Stromal cell of bone marrow (primary cell): ENCODE measurements at regions not wholly inside any gene's neighbourhood (a gene's known extent, or its start where the extent isn't known, plus 50 kb on each side); places are given as distances from the start of the nearest gene placed in this dataset.
"Not testable (repeated sequence)": the region's sequence is repeated elsewhere in the genome, so short reads cannot be mapped to it uniquely, and the experiment has no call there.

Experiments used
- DNase-seq: peaks from one replicate; pipeline ENCODE4 v3.0.0-alpha.2; 2012; ENCODE audit warnings: low read depth

DNA sequence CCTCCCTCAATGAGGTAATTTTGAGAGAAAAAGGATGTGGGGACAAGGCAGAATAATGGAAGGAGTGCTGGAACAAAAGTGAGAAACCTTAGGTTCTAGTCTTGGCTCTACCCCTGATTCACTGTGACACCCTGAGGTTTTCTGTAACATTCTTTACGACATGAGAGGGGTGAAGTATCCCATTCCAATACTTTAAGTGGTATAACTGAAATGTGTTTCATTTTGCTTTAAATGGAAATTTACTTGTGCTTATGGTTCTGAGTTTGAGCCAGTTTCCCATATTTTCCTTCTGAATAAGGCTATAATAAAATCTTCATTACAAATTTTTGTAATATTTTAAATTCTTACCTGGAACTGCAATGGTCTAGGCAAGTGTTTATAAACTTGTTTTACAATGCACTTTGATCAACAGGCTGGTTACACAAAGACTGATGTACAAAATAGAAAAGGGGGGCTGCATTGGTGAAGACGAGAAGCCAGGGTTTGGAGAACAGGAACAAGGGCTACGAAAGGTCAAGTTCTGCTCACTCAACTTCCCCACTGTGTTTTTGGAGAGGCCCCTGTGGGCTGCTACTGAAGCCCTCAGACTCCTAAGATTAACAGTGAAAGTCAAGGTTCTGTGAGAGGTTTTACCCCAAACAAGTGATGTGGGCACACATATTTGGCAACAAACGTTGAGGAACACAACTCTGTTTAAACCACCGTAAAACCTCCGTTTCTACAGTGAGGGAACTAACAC lies 171.9 kb upstream of the ELL2 start:
- no peak for DNase-seq

DNA sequence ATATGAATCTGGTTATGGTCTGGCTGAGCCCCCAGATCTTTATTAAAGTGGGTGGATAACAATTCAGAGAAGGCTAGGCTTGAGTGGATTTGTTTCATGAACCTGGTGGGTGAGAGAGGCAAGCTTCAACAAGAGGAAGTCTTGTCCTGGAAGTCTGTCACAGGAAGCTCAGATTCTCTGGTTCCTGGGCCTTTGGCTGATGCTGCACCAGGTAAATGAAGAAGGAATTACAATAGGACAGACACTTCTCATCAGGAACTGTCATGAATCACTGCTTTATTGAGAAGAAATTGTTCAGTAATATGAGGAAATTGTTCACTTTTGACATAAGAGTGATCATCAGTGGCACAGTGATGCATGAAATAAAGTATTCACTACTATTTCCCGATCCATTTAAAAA lies 167.6 kb upstream of the ELL2 start:
- DNase-seq = no peak

DNA sequence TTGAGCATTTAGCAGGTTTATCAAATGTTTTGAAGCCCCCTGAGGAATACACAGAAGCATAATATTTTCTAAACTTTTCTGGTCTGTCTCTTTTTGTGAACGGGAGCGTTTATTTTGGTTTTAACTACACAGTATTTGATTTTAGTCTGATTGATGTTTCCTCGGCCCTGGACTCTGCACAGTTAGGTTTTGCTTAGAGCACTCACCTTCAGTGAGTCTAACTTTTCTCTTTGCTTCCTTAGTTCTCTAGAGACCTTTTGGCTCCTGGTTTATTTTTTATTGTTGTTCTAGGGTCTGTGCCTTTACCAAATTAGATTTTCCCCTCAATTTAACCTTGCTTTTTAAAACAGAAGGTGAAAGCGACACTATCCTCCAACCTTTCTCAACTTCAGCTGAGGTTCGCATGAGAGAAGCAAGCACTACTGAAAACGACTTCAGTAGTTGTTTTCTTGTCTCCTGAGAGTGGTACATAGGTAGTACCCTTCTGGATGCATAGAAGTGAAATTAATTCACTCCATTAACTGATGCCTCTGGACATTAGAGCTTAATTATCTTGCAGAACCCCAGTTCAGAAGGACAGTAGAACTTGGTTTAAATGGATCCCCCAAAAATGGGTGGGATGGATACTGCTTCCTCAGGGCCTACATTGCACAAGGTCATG lies 166.7 kb upstream of the ELL2 start:
- no peak for DNase-seq

DNA sequence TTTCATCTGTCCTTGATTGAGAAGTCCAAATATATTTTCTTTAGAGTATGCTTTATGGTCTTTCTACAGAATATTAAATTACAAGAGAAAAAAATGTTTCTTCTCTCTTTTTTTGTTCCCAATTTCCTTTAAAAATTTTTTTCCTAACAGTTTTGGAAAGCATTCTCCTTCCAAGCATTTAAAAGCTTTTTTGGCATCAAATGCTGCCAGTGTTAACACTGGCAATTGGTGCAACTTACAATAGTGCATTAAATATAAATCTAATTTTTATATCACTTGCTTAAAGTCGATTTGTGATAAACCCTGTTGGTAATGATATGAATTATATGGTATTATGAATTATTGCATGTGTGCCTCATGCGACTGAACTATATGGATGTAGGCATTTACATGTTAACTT lies 165.9 kb upstream of the ELL2 start:
- DNase-seq = no peak

DNA sequence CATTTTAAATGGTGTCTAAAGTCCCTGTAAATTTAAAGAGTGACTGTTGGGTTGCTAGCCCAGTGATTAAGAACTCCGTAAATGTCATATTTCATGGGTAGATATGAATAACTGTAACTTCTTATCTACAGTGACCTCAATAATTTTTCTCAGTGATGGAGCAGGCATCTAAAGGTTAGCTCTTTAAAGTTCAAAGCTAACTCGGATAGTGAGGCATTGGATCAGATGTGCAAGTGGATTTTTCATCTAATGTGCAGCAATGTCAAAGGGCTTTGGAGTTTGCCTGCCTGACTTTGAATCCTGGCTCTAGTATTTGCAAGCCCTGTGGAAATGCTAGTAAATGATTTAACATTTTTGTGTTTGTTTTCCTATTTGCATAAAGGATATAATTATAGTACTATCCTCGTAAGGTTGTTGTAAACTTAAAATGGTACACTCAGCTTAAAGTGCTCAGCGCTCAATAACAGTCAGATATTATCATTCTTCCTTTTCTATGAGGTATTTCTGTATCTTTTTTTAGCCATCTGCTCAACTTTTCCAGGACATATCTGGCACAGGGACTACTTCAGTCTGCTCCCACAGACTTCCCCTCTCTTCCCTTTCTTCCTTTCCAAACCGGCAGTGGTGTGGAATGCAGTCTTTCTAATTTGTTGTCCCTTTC lies 163.7 kb upstream of the ELL2 start:
- no peak for DNase-seq

DNA sequence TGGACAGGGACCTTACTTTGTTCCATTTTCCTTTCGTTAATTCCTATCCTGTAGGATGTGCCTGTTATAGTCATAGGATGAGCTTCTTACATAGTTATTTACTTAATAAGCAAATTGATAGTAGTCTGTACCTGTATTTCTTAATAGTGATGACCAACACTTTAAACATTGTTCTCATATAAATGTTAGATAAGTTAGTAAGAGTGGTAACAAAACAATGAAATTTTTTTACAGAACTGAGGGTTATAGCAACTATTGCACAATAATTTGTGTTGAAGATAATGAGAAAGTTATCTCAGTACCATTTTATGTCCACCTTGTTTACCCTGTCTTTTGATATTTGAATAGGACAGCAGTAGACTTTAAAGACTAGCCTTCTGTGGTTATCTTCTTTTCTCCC lies 162.9 kb upstream of the ELL2 start:
- no peak for DNase-seq

DNA sequence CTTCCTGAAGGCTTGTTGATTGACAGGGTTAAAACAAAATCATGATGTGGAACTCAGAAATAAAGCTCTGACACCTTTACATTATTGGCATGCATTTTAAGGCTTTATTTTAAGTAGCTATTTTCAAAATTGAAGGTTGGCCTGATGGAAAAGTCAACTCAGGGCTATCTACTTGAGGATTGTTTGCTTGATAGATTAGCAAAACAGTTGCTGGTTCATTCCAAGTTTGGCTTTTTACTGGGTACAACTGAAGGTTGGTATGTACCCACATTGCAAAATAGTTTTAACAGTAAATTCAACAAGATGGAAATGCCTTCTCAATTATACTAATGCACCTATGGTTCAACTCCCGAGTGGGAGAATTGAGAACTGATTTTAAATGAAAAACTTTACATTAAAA lies 161.8 kb upstream of the ELL2 start:
- no peak for DNase-seq

DNA sequence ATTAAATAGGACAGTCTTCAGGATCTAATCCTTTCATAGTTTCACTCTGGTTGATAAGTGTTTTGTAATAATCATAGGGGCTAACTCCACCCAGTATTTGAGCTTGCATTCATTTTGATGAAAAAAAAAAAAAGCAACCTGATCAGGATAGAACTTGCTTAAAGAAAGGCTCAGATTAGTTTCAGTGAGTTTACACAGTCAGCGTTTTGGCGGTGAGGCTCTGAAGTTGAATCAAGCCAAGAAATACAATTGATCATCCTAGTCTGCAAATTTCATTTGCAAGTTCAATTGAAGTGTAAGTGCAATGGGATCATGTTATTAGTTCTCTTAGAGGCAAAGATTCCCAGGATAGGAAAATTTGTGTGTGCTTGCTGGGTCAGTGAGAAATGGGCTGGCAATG lies 159.7 kb upstream of the ELL2 start:
- peak; percentile 79 for DNase-seq

DNA sequence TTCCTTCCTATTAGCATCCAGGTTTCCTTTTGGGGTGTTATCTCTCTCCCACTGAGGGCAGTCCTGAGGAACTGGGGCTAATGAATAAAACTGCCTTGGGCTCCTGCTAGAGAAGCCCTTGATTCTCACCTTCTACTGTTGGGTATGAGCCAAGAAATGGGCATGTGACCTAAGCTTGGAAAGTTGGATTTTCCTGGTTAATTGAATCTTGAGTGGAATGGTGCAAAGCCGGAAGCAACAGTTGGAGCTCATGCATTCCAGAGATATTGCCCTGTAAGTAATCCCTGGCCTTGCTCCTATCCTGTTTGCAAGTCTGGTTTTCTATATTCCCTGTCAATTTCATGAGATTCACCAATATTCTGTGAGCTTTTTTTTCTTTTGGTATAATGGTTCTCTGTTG lies 158.5 kb upstream of the ELL2 start:
- DNase-seq = no peak

DNA sequence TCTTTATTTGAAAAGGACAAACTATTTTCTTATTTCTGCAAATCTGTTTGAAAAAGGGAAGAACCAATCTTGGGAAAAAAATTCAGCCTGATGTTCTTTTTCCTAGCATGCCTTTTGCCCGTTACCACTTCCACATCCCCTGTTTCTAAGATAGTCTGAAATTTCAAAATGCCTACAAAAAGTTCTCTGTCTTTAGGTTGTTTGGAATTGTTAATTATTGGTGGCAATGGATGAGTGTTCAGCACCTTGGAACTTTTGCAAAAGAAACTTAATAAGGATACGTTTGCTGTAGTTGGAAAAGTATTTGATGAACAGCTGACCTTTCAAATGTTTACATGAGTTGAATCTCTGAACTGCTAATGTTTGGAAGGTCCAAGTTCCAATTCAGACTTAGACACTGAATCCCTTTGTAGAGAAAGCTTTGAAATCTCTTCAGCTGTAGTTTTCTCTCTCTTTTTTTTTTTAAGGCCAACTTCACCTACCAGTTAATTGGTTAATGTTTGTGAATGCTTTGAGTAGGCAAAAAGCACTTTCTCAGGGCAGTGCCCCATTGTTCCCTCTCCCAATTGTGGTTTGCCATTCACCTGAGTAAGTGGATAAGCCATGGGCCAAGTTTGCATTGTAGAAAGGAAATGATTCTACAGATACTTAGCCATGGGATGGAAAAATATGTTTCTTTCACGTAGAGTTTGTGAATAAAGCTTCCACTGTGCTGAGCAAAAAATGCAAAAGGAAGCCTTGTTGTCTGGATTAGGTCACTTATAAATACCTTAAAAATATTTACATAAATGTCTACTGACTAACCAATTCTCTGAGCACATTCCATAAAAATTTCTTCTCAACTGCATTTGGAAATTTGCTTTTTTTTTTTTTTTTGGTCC lies 156.4 kb upstream of the ELL2 start:
- no peak for DNase-seq

DNA sequence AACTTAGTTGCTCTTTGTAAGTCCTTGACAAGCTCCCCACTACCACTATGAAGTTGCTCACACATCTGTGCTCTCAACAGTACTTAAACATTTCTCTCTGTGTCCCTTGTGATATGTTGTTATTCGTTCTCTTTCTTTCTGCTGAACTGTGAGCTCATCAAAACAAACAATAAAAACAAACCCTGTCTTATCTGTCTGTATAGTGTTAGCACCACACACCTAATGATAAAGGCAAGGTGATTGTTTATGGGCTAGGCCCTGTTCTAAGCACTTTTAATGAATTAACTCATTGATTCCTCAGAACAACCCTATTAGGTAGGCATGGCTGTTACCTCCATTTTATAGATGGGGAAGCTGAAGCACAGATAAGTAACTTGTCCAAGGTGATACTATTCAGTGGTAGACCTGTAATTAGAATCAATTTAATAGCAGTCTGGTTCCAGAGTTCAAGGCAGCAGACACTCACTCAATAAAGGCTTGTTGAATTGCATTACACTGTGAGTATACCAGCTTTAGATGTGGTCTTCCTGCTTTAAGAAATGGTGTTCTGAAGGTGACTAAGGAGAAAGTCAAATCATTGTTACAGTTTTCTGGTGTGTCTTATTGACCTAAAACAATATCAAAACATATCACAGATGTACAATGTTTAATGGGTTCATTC lies 153.6 kb upstream of the ELL2 start:
- no peak for DNase-seq

DNA sequence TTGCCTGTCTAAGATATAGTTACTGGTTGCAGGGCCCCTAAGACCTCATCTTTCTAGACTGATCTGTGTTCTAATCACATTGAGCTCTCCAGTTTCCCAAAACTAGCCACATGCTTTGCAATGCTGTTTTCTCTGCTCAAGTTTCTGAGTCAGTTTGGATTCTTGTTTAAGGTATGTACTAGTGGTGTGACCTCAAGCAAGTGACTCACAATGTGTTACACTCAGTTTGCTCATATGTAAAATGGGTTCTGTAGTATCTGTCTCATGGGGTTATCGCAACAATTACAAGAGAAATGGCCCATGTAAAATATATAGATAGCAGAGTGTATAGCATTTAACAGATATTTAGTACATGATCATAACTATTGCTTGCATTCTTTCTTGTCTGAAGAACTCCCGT lies 153.1 kb upstream of the ELL2 start:
- no peak for DNase-seq

DNA sequence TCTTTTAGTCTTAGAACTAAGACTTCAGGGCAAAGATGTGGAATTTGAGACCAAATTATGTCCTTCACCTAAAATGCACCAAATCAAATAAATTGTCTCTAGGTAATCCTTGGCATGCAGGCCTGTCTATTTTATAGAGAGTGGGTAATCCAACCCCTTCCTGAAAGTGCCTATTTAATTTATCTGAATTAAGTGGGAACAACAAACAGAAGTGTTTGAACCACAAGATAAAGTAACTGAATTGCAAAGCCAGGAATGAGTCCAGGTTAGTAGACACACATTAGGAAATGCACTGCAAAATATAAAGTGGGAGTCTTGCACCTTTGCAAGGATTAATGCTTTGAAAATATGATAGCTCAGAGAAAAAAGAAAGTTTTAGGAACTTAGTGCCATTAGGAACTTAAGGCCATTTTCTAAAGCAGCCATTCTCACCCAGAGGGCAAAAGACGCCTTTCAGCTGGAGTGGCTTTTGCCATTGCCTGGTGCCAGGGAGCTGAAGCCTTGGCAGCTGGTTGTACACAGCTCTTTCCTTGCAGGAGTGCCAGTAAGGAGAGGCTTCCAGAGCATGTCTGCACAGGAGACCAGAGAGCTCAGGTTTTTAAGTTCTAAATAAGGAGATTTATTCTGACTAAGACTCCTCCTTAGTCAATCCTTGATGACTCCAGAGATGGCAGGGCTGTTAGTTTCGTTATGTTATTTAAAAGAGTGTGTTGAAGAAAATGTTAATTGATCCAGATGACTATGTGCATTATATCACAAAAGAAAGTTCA lies 151.7 kb upstream of the ELL2 start:
- DNase-seq = no peak

DNA sequence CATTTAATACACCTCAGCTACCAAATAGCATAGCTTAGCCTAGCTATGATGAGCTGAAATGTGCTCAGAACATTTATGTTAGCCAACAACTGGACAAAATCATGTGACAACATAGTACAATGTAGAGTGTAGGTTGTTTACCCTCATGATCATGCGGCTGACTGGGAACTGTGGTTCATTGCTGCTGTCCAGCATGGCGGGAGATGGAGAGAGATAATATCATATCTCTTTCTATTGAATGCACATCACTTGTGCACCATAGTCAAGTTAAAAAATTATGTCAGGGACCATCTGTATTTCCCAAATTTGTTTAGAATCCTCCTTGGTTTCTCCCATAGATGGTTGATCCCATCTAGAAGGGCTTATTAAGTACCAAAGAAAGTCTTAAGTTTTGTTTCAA lies 151.1 kb upstream of the ELL2 start:
- DNase-seq = no peak

DNA sequence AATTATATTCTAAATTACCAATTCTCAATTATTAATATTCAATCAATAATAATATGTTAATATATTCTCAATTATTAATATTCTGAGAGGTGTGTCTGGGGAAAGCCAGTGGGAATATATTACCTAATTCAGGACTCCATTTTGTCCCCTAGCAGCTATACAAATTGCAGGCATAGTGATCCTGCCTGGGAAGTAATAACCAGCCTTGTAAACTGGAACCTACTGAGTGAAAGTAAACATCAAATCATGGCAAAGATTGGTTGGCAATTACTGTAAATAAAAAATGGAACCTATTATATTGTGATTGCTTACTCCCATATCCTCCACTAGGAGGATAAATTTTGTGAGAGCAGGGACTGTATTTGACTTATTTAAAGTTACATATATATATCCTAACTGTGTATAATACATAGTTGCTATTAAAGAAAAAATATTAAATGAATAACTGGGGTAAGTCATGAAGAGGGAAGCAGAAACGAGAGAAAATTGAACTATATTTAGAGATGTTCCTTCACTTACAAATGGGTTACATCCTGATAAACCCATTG lies 150.5 kb upstream of the ELL2 start:
- DNase-seq = no peak

DNA sequence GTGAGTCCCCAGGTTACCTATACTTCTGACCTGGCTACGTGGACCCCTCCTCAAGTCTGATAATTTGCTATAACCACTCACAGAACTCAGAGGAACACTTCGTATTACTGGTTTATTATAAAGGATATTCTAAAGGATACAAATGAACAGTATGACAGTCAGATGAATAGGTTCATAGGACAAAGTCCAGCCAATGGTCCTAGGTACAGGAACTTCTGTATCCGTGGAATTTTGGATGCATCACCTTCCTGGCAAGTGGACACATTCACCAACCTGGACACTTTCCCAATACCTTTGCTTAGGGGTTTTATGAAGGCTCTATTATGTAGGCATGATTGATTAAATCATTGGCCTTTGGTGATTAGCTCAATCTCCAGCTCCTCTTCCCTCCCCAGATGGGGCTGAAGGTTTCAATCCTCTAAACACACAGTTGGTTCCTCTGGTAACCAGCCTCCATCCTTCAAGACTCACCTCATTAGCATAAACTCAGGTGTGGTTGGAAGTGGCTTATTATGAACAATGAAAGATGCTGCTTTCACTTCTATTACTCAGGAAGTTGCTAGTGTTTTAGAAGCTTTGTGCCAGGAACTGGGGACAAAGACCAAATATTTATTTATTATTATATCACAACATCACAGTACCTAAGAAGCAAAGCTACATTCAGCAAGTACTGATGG lies 149.6 kb upstream of the ELL2 start:
- DNase-seq = no peak

DNA sequence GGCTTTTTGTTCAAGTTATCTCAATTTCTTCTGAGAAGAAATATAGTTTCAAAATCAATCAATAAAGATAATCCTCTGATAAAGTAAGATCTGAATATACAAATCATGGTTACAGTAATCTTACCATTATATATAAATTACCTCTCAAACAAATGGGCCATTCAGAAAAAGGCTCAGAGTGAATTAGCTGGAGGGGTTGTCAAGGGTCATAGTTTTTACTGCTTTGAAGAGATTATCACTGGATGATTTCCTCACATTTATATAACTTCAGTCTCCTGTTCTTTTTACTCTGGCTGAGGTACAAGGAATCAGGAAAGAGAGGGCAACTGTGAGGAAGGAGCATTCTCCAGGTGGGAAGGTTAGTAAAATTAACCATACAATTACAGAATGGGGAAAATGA lies 148.6 kb upstream of the ELL2 start:
- DNase-seq = no peak

DNA sequence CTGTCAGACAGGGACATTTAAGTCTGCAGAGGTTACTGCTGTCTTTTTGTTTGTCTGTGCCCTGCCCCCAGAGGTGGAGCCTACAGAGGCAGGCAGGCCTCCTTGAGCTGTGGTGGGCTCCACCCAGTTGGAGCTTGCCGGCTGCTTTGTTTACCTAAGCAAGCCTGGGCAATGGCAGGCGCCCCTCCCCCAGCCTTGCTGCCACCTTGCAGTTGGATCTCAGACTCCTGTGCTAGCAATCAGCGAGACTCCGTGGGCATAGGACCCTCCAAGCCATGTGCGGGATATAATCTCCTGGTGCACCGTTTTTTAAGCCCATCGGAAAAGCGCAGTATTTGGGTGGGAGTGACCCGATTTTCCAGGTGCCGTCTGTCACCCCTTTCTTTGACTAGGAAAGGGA lies 147.0 kb upstream of the ELL2 start:
- DNase-seq = not testable (repeated sequence)

DNA sequence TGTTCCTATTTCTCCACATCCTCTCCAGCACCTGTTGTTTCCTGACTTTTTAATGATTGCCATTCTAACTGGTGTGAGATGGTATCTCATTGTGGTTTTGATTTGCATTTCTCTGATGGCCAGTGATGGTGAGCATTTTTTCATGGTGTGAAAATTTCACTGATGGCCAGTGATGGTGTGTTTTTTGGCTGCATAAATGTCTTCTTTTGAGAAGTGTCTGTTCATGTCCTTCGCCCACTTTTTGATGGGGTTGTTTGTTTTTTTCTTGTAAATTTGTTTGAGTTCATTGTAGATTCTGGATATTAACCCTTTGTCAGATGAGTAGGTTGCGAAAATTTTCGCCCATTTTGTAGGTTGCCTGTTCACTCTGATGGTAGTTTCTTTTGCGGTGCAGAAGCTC lies 142.2 kb upstream of the ELL2 start:
- DNase-seq = not testable (repeated sequence)

DNA sequence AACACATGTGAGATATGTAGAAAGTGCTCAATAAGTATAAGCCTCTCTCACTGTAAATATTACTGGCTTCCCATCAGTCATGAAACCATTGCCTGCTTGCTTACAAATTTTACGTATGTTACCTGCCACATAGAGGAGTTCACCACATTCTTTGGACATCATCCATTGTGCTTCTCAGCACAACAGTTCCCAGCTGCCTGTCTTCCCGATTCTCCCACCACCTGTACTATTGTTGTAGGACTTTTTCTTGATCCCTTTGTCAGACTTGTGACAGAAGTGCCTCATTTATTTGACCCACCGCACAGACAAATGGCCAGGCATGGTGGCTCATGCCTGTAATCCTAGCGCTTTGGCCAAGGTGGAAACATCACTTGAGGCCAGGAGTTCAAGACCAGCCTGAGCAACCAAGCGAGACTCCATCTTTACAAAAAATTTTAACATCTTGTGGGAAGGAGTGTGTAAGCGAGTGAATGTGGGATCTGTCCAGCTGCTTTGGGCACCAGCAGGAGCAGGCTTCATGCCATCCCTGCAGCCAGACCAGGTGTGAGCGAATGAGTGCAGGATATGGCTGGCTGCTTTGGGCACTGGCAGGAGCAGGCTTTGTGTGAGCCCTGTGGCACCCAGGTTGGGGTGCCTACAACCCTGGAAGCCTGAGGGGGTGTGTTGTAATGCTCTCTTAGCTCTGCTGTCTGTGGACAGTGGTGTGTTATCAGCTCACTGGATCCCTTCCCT lies 139.9 kb upstream of the ELL2 start:
- DNase-seq = no peak
